DMS 273 (cell line): ENCODE measurements at regions not wholly inside any gene's neighbourhood (a gene's known extent, or its start where the extent isn't known, plus 50 kb on each side); places are given as distances from the start of the nearest gene placed in this dataset.
A peak's percentile ranks its signal among the peaks of the same experiment; 100 is the strongest.

Source experiments
- DNase-seq: peaks from one replicate; lab custom pipeline; 2025; ENCODE audit not compliant: unreplicated experiment; lab: John Stamatoyannopoulos, UW

- DNase-seq, result no peak
Observed at GRCh38 chr4:11589676-11590075, 161.0 kb upstream of the HS3ST1 start.

- no peak for DNase-seq
Observed at GRCh38 chr4:11587797-11588196, 159.1 kb upstream of the HS3ST1 start.

- peak; percentile 13 for DNase-seq
Observed at GRCh38 chr4:11585506-11585905, 156.8 kb upstream of the HS3ST1 start.

GRCh38 chr4:11568511-11568910 is 139.8 kb upstream of the HS3ST1 start:
- DNase-seq, result no peak

GRCh38 chr4:11566444-11567022 is 137.8 kb upstream of the HS3ST1 start:
- DNase-seq, result peak; percentile 18

GRCh38 chr4:11565899-11566298 is 137.2 kb upstream of the HS3ST1 start:
- DNase-seq, result no peak

GRCh38 chr4:11565213-11565612 is 136.5 kb upstream of the HS3ST1 start:
- no peak for DNase-seq

GRCh38 chr4:11564021-11564420 is 135.3 kb upstream of the HS3ST1 start:
- no peak for DNase-seq

- no peak for DNase-seq
Observed at GRCh38 chr4:11549525-11549924, 120.8 kb upstream of the HS3ST1 start.

GRCh38 chr4:11548597-11549082 is 119.9 kb upstream of the HS3ST1 start:
- DNase-seq, result no peak

GRCh38 chr4:11546391-11547175 is 117.9 kb upstream of the HS3ST1 start:
- DNase-seq, result no peak

GRCh38 chr4:11545651-11546050 is 117.0 kb upstream of the HS3ST1 start:
- no peak for DNase-seq

- DNase-seq, result no peak
Observed at GRCh38 chr4:11544211-11544610, 115.5 kb upstream of the HS3ST1 start.

- DNase-seq, result no peak
Observed at GRCh38 chr4:11543706-11544105, 115.0 kb upstream of the HS3ST1 start.

- no peak for DNase-seq
Observed at GRCh38 chr4:11542952-11543351, 114.3 kb upstream of the HS3ST1 start.

GRCh38 chr4:11537846-11538245 is 109.2 kb upstream of the HS3ST1 start:
- no peak for DNase-seq

GRCh38 chr4:11535333-11535732 is 106.6 kb upstream of the HS3ST1 start:
- DNase-seq, result no peak

- no peak for DNase-seq
Observed at GRCh38 chr4:11534623-11535302, 106.1 kb upstream of the HS3ST1 start.

- no peak for DNase-seq
Observed at GRCh38 chr4:11532138-11532537, 103.4 kb upstream of the HS3ST1 start.

- no peak for DNase-seq
Observed at GRCh38 chr4:11529625-11530201, 101.0 kb upstream of the HS3ST1 start.

- DNase-seq, result no peak
Observed at GRCh38 chr4:11525085-11525484, 96.4 kb upstream of the HS3ST1 start.

GRCh38 chr4:11518754-11519153 is 90.1 kb upstream of the HS3ST1 start:
- DNase-seq, result no peak
